Skeletal muscle tissue (tissue), 3 donors: ENCODE measurements at regions not wholly inside any gene's neighbourhood (a gene's known extent, or its start where the extent isn't known, plus 50 kb on each side); places are given as distances from the start of the nearest gene placed in this dataset.

Source experiments
- H3K27ac ChIP-seq: one replicate; pipeline ENCODE4 v1.7.0; 2013; ENCODE audit warnings: mild to moderate bottlenecking, low read depth, low read length, inconsistent platforms
- H3K27me3 ChIP-seq, 3 donors: one replicate each; pipeline ENCODE4 v1.7.0; 2013; ENCODE audit warnings: low read length in 3 of 3; ENCODE audit not compliant: control insufficient read depth in 3 of 3, insufficient read depth in 3 of 3
- H3K36me3 ChIP-seq, 3 donors: one replicate each; pipeline ENCODE4 v1.7.0; 2013; ENCODE audit warnings: low read length in 3 of 3; ENCODE audit not compliant: control insufficient read depth in 3 of 3, insufficient read depth in 3 of 3
- H3K4me1 ChIP-seq, 3 donors: one replicate each; pipeline ENCODE4 v1.7.0; 2013; ENCODE audit warnings: low read length in 3 of 3, mild to moderate bottlenecking in 3 of 3; ENCODE audit not compliant: control insufficient read depth in 3 of 3, insufficient read depth in 3 of 3
- H3K4me3 ChIP-seq, 3 donors: one replicate each; pipeline ENCODE4 v1.7.0; 2013; ENCODE audit warnings: low read length in 3 of 3
- H3K9ac ChIP-seq, 3 donors: one replicate each; pipeline ENCODE4 v1.7.0; 2013; ENCODE audit warnings: low read length in 3 of 3, mild to moderate bottlenecking in 3 of 3, moderate library complexity in 2 of 3, low read depth in 1 of 3
- H3K9me3 ChIP-seq, 3 donors: one replicate each; pipeline ENCODE4 v1.7.0; 2013; ENCODE audit warnings: low read length in 3 of 3; ENCODE audit not compliant: control insufficient read depth in 3 of 3
- donor health status: Osteomylitis.

- H3K9me3 ChIP-seq = no peaks in the 10 kb centered on the region
Observed at GRCh38 chrX:137405449-137406140, 160.3 kb upstream of the ZIC3 start.

GRCh38 chrX:137401092-137401491, 164.8 kb upstream of the ZIC3 start:
- Histone ChIP-seq H3K4me1 (no peaks in the 10 kb centered on the region), H3K9me3 (no peaks in the 10 kb centered on the region), H3K27ac (no peak overlapping the region), H3K27me3 (no peaks in the 10 kb centered on the region), H3K4me3 (no peak overlapping the region), H3K36me3 (no peaks in the 10 kb centered on the region), H3K9ac (no peak overlapping the region)

More at GRCh38 chrX:137405449-137406140, 160.3 kb upstream of the ZIC3 start:
- H3K36me3 ChIP-seq = no peaks in the 10 kb centered on the region
- no peaks in the 10 kb centered on the region for H3K27me3 ChIP-seq
- no peaks in the 10 kb centered on the region for H3K4me1 ChIP-seq
- no peak overlapping the region for H3K4me3 ChIP-seq
- H3K9ac ChIP-seq = no peak overlapping the region
- H3K27ac ChIP-seq = no peak overlapping the region

- Histone ChIP-seq H3K9ac (no peak overlapping the region), H3K27ac (no peak overlapping the region), H3K4me3 (no peak overlapping the region), H3K27me3 (no peaks in the 10 kb centered on the region), H3K4me1 (no peaks in the 10 kb centered on the region), H3K36me3 (no peaks in the 10 kb centered on the region), H3K9me3 (no peaks in the 10 kb centered on the region)
Observed at GRCh38 chrX:137387646-137388045, 178.3 kb upstream of the ZIC3 start.

- Histone ChIP-seq H3K27ac (no peak overlapping the region), H3K4me1 (no peaks in the 10 kb centered on the region), H3K27me3 (no peaks in the 10 kb centered on the region), H3K9ac (no peak overlapping the region), H3K4me3 (no peak overlapping the region), H3K36me3 (no peaks in the 10 kb centered on the region), H3K9me3 (no peaks in the 10 kb centered on the region)
Observed at GRCh38 chrX:137366018-137366633, 199.8 kb upstream of the ZIC3 start.

- Histone ChIP-seq H3K27me3 (no peaks in the 10 kb centered on the region), H3K4me3 (no peak overlapping the region), H3K4me1 (no peaks in the 10 kb centered on the region), H3K9ac (no peak overlapping the region), H3K36me3 (no peaks in the 10 kb centered on the region), H3K9me3 (no peaks in the 10 kb centered on the region), H3K27ac (no peak overlapping the region)
Observed at GRCh38 chrX:137363559-137363958, 202.4 kb upstream of the ZIC3 start.

GRCh38 chrX:137362583-137362982, 203.3 kb upstream of the ZIC3 start:
- Histone ChIP-seq H3K4me3 (no peak overlapping the region), H3K9ac (no peak overlapping the region), H3K27ac (no peak overlapping the region), H3K9me3 (no peaks in the 10 kb centered on the region), H3K36me3 (no peaks in the 10 kb centered on the region), H3K27me3 (no peaks in the 10 kb centered on the region), H3K4me1 (no peaks in the 10 kb centered on the region)

- Histone ChIP-seq H3K27me3 (no peaks in the 10 kb centered on the region), H3K9ac (no peak overlapping the region), H3K36me3 (no peaks in the 10 kb centered on the region), H3K4me1 (no peaks in the 10 kb centered on the region), H3K9me3 (no peaks in the 10 kb centered on the region), H3K4me3 (no peak overlapping the region), H3K27ac (no peak overlapping the region)
Observed at GRCh38 chrX:137354851-137355250, 211.1 kb upstream of the ZIC3 start.

GRCh38 chrX:137353404-137353803, 212.5 kb upstream of the ZIC3 start:
- Histone ChIP-seq H3K27ac (no peak overlapping the region), H3K4me1 (no peaks in the 10 kb centered on the region), H3K4me3 (no peak overlapping the region), H3K36me3 (no peaks in the 10 kb centered on the region), H3K9ac (no peak overlapping the region), H3K9me3 (no peaks in the 10 kb centered on the region), H3K27me3 (no peaks in the 10 kb centered on the region)

GRCh38 chrX:137352101-137352660, 213.7 kb upstream of the ZIC3 start:
- H3K9ac ChIP-seq = no peak overlapping the region
- H3K27me3 ChIP-seq = no peaks in the 10 kb centered on the region
- no peaks in the 10 kb centered on the region for H3K36me3 ChIP-seq
- H3K4me1 ChIP-seq = no peaks in the 10 kb centered on the region
- H3K9me3 ChIP-seq = no peaks in the 10 kb centered on the region
- no peak overlapping the region for H3K4me3 ChIP-seq
- H3K27ac ChIP-seq = no peak overlapping the region

GRCh38 chrX:137342969-137343368, 223.0 kb upstream of the ZIC3 start:
- Histone ChIP-seq H3K27ac (no peak overlapping the region), H3K9me3 (no peaks in the 10 kb centered on the region), H3K4me1 (no peaks in the 10 kb centered on the region)

More at GRCh38 chrX:137342969-137343368, 223.0 kb upstream of the ZIC3 start:
- Histone ChIP-seq H3K36me3 (no peaks in the 10 kb centered on the region), H3K27me3 (no peaks in the 10 kb centered on the region), H3K4me3 (no peak overlapping the region), H3K9ac (no peak overlapping the region)
